ENCODE measurements at regions not wholly inside any gene's neighbourhood (a gene's known extent, or its start where the extent isn't known, plus 50 kb on each side); places are given as distances from the start of the nearest gene placed in this dataset.
"Not testable (repeated sequence)": the region's sequence is repeated elsewhere in the genome, so short reads cannot be mapped to it uniquely, and the experiment has no call there.

- Histone ChIP-seq H3K27ac (no peak overlapping the region), H3K27me3 (no peaks in the 10 kb centered on the region), H3K9me3 (no peaks in the 10 kb centered on the region), H3K4me3 (no peak overlapping the region), H3K36me3 (no peaks in the 10 kb centered on the region), H3K4me1 (no peaks in the 10 kb centered on the region)
- TF ChIP-seq, protein P1, sequence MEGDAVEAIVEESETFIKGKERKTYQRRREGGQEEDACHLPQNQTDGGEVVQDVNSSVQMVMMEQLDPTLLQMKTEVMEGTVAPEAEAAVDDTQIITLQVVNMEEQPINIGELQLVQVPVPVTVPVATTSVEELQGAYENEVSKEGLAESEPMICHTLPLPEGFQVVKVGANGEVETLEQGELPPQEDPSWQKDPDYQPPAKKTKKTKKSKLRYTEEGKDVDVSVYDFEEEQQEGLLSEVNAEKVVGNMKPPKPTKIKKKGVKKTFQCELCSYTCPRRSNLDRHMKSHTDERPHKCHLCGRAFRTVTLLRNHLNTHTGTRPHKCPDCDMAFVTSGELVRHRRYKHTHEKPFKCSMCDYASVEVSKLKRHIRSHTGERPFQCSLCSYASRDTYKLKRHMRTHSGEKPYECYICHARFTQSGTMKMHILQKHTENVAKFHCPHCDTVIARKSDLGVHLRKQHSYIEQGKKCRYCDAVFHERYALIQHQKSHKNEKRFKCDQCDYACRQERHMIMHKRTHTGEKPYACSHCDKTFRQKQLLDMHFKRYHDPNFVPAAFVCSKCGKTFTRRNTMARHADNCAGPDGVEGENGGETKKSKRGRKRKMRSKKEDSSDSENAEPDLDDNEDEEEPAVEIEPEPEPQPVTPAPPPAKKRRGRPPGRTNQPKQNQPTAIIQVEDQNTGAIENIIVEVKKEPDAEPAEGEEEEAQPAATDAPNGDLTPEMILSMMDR (IDR thresholded peaks at IDR 0.05), result no peak
- TF ChIP-seq POLR2AphosphoS5 (IDR thresholded peaks at IDR 0.05) (no peak), POLR2A (IDR thresholded peaks at IDR 0.05) (no peak)
- DNase-seq (ENCODE audit: low spot score in 2 of 2), result no peak
- intact Hi-C loops (cut with DNase I; ENCODE audit: low total_unique reads), result no loop called here
Measured at GRCh38 chr4:53841711-53842110, 222.7 kb downstream of the CHIC2 start.

DNA sequence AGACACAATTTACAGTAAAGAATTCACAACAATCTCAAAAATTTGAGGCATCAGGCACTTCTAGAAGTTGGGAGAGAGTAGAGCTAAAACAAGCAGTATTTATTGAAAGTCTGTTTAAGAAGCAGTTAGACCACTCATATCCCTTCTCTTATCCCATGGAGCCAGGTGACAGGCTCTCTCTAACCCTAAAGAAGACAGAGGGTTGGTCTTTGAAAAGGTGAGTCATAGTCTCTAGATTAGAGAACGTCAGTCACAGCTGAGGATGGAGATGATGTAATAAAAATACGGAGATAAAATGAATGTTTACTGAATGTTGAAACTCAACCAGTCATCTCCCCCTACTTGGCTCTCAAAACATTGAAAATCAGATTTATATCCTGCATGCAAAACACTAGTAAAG is 223.8 kb downstream of the CHIC2 start:
- Histone ChIP-seq H3K4me3 (no peak overlapping the region), H3K27ac (no peak overlapping the region), H3K36me3 (no peaks in the 10 kb centered on the region), H3K9me3 (no peaks in the 10 kb centered on the region), H3K4me1 (no peaks in the 10 kb centered on the region), H3K27me3 (no peaks in the 10 kb centered on the region)
- TF ChIP-seq POLR2A (IDR thresholded peaks at IDR 0.05), result no peak
- TF ChIP-seq, protein P1 (IDR thresholded peaks at IDR 0.05), result no peak
- no peak for TF ChIP-seq POLR2AphosphoS5 (IDR thresholded peaks at IDR 0.05)
- no peak for DNase-seq (ENCODE audit: low spot score in 2 of 2)
- intact Hi-C loops (cut with DNase I; ENCODE audit: low total_unique reads), result no loop called here

DNA sequence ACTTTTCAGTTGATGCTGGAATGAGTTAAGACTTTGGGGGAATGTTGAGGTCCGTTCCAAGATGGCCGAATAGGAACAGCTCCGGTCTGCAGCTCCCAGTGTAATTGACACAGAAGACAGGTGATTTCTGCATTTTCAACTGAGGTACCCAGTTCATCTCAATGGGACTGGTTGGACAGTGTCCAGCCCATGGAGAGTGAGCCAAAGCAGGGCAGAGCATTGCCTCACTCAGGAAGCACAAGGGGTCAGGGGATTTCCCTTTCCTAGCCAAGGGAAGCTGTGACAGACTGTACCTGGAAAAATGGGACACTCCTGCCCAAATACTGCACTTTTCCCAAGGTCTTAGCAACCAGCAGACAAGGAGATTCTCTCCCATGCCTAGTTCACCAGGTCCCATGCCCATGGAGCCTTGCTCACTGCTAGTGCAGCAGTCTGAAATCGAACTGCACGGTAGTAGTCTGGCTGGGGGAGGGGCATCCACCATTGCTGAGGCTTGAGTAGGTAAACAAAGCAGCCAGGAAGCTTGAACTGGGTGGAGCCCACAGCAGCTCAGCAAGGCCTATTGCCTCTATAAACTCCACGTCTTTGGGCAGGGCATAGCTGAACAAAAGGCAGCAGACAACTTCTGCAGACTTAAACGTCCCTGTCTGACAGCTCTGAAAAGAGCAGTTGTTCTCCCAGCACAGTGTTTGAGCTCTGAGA is 231.0 kb downstream of the CHIC2 start:
- peaks cover 8 to 19% of the 10 kb centered on the region in 2 donors for H3K9me3 ChIP-seq
- H3K4me1 ChIP-seq; H3K27ac ChIP-seq; H3K27me3 ChIP-seq; intact Hi-C loops (cut with DNase I; ENCODE audit: low total_unique reads); DNase-seq (ENCODE audit: low spot score in 2 of 2); H3K36me3 ChIP-seq; H3K4me3 ChIP-seq: not testable (repeated sequence)

GRCh38 chr4:53832549-53832948 is 231.9 kb downstream of the CHIC2 start:
- Histone ChIP-seq H3K36me3 (no peaks in the 10 kb centered on the region), H3K27me3 (no peaks in the 10 kb centered on the region), H3K4me1 (no peaks in the 10 kb centered on the region), H3K27ac (no peak overlapping the region), H3K9me3 (peaks cover 8 to 19% of the 10 kb centered on the region in 2 donors), H3K4me3 (no peak overlapping the region)
- no peak for TF ChIP-seq POLR2AphosphoS5 (IDR thresholded peaks at IDR 0.05)
- TF ChIP-seq POLR2A (IDR thresholded peaks at IDR 0.05), result no peak
- TF ChIP-seq, protein P1 (IDR thresholded peaks at IDR 0.05), result no peak
- intact Hi-C loops (cut with DNase I; ENCODE audit: low total_unique reads), result no loop called here
- DNase-seq (ENCODE audit: low spot score in 2 of 2), result no peak

GRCh38 chr4:53830511-53830910 is 233.9 kb downstream of the CHIC2 start:
- no peak for DNase-seq (ENCODE audit: low spot score in 2 of 2)
- intact Hi-C loops (cut with DNase I; ENCODE audit: low total_unique reads), result no loop called here
- peaks cover 8 to 19% of the 10 kb centered on the region in 2 donors for H3K9me3 ChIP-seq
- H3K4me1 ChIP-seq, result no peaks in the 10 kb centered on the region
- TF ChIP-seq, protein P1 (IDR thresholded peaks at IDR 0.05), result no peak
- no peak for TF ChIP-seq POLR2A (IDR thresholded peaks at IDR 0.05)
- no peak for TF ChIP-seq POLR2AphosphoS5 (IDR thresholded peaks at IDR 0.05)
- H3K36me3 ChIP-seq, result no peaks in the 10 kb centered on the region
- no peak overlapping the region for H3K4me3 ChIP-seq
- H3K27me3 ChIP-seq, result no peaks in the 10 kb centered on the region
- no peak overlapping the region for H3K27ac ChIP-seq
